NOMO-1 treated with dmso at 0.1 percent for 144 hours (cell line): ENCODE measurements at regions not wholly inside any gene's neighbourhood (a gene's known extent, or its start where the extent isn't known, plus 50 kb on each side); places are given as distances from the start of the nearest gene placed in this dataset.

Experiments
- DNase-seq: peaks from one replicate; lab custom pipeline; 2025; ENCODE audit not compliant: unreplicated experiment; lab: John Stamatoyannopoulos, UW

GRCh38 chr10:44845361-44846175, 65.6 kb upstream of the TMEM72 start:
- no peak for DNase-seq

- DNase-seq, result no peak
Measured at GRCh38 chr10:44847110-44847509, 64.0 kb upstream of the TMEM72 start.

DNA sequence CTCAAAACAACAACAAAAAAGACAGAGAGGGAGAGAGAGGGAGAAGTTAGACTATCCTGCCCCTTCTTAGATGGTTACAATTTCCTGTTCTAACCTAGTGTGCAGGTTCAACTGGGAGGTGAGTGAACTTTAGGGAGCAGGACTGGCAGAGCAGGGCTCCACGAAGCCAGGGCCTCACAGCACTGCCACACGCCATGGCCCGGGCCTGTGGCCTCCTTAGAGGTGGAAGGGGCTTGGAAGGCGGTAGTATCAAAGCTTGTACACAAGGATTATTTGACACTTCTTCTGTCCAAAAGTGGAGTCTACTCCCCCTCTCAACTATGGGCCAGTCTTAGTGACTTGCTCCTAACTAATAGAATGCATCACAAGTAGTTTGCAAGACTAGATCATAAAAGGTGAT, 62.9 kb upstream of the TMEM72 start:
- no peak for DNase-seq

- DNase-seq, result no peak
Measured at GRCh38 chr10:44849936-44850335, 61.2 kb upstream of the TMEM72 start.

- no peak for DNase-seq
Measured at GRCh38 chr10:44850356-44850934, 60.7 kb upstream of the TMEM72 start.

GRCh38 chr10:44851413-44851812, 59.7 kb upstream of the TMEM72 start:
- no peak for DNase-seq

GRCh38 chr10:44851881-44852280, 59.3 kb upstream of the TMEM72 start:
- DNase-seq, result no peak

- no peak for DNase-seq
Measured at GRCh38 chr10:44853148-44853734, 57.9 kb upstream of the TMEM72 start.

- DNase-seq, result no peak
Measured at GRCh38 chr10:44853796-44854195, 57.3 kb upstream of the TMEM72 start.

DNA sequence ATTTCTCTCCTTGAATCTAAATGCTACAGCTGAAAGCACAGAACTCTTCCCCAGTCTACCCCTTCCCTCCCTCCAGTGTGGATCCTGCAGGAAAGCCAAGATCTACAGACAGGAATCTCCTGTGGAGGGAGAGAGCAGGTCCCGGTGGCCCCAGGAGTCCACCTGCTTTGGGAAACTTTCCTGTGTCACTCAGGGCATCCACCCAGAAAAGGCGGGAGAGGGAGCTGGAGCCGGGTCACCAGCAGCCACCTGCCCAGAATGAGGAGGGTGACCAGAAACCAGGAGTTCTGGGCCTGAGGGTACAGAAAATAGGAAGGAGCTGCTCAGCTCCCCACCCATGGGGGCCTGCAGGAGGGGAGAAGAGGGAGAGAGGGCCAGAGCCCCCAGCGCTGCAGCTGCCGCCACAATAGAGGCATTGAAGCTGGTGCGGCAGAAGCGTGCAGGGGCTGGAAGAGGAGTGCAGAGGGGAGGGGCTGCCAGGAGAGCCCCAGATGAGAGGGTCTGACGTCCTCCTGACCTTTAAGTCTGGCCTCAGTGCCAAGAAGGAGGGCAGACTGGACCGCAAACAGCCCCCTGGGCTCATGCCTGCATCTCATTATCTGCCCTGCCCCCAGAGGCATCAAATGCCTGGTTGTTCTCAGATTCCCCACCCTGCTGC, 56.3 kb upstream of the TMEM72 start:
- no peak for DNase-seq

GRCh38 chr10:44856696-44857095, 54.4 kb upstream of the TMEM72 start:
- no peak for DNase-seq

DNA sequence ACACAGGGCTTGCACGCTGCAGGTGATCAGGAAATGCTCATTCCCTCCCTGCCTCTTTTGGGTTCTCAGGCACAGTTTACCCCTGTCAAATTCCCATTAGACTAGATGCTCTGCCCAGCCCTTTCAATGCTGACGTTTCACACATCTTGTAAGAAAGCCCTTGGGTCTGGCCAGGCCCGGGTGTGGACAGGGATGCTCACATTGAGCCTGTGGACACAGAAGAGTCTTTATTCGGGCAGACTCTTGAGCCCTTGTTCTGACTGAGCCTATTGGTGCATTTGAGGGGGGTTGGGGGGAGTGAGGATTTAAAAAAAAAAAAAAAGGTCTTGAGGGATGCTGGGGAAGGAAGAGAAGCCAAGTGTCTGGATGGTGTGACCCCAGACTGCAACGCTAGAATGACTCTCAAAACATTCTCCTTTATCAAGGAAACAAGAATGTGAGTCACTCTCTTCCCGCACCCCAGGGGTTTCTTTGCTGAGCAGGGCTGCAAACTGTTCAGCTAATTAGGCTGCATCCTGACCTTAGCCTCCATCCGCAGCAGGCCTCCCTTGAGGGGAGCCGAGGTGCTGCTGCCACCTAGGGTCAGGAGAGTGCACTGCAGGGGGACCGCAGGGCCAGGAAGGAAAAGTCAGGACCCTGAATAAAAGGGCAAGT, 53.6 kb upstream of the TMEM72 start:
- DNase-seq, result peak; percentile 5

- DNase-seq, result no peak
Measured at GRCh38 chr10:44858017-44858371, 53.1 kb upstream of the TMEM72 start.

- no peak for DNase-seq
Measured at GRCh38 chr10:44858988-44859387, 52.1 kb upstream of the TMEM72 start.

GRCh38 chr10:44859546-44860285, 51.4 kb upstream of the TMEM72 start:
- no peak for DNase-seq

GRCh38 chr10:44860811-44861736, 50.1 kb upstream of the TMEM72 start:
- DNase-seq, result no peak
